HG03135 (cell line): ENCODE measurements at regions not wholly inside any gene's neighbourhood (a gene's known extent, or its start where the extent isn't known, plus 50 kb on each side); places are given as distances from the start of the nearest gene placed in this dataset.
"Not testable (repeated sequence)": the region's sequence is repeated elsewhere in the genome, so short reads cannot be mapped to it uniquely, and the experiment has no call there.

Experiments
- ATAC-seq: cut with Tn5 transposase; IDR thresholded peaks from one replicate; pipeline ENCODE4 v1.9.1; 2021; ENCODE audit warnings: mild to moderate bottlenecking, moderate library complexity; ENCODE audit not compliant: unreplicated experiment

DNA sequence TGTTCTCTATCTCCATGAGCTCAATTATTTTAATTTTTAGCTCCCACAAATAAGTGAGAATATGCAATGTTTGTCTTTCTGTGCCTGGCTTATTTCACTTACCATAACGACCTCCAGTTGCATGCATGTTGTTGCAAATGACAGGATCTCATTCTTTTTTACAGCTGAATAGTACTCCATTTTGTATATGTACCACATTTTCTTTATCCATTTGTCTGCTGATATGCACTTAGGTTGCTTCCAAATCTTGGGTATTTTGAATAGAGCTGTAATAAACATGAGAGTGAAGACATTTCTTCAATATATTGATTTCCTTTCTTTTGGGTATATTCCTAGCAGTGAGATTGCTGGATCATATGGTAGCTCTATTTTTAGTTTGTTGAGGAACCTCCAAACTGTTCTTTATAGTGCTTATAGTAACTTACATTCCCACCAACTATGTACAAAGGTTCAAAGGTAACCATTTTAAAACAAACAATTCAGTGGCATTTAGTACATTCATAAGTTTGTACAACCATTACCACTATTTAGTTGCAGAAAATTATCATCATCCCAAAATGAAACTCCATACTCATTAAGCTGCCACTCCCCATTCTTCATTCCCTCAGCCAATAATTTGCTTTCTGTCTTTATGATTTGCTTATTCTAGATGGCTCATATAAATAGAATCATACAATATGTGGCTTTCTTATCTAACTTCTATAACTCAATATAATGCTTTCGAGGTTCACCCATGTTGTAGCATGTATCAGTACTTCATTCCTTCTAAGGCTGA, 255.9 kb upstream of the NFIA start:
- no peak for ATAC-seq

DNA sequence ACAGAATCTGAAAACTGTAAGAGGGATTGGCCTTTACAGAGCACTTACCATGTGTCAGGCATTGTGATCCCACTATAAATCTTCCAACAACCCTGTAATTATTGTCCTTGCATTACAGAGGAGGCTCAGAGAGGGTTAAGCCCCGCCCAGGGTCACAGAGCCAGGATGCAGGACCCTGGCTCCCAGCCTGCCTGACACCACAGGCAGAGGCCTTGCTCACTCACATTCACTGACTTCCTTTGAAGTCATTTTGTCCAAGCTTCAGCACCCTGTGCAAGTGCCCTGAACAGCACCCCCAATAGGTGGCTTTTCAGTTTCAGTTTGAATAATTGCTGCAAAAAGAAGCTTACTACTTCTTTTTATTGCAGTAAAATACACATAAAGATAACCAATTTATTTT, 256.8 kb upstream of the NFIA start:
- no peak for ATAC-seq

DNA sequence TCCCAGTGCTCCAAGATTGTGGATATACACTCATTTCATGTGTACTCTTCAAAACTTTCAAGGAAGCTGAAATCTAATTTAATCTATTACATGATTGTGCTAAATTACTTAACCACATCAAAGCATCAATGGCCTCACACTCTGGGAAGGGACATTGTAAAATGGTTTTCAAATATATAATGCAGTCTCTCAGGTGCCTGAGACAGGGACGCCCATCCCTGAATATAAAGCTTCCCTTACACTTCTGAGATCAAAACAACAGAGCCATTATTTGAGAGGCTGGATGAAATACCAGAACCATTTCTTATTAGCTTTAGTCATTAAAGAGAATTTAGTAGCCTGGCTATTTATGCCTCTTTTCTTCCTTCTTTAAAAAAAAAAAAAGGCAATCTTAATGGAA, 259.2 kb upstream of the NFIA start:
- no peak for ATAC-seq

DNA sequence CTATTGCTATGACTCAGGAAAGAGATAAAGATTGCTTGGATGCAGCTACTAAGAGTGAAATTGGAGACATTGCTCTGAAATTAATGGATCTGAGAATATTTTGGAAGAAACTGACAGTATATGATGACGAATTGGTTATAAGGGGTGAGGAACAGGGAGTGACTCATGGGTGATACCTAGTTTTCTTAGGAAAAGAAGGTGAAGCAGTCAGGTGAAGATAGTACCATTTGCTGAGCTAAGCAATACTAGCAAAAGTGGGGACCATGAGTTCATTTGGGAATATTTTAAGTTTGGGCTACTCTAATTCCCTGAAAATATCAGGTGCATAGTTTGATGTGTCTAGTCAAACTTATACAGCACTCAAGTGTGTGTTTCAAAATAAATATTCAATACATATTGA, 260.1 kb upstream of the NFIA start:
- no peak for ATAC-seq

DNA sequence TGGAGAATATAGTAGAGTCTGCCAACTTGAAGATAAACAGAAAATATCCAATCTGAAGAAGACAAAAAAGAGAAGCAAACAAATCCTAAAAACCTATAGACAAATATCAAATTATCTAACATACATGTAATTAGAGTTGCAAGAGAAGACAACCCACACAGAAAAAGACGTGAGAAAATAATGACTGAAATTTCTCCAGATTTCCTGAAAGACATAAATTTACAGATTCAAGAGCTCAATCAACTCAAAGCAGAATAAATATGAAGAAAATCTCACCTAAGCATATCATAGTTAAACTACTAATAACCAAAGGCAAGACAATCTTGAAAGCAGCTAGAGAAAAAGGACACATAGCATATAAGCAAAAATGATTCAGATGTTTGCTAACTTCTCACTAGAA, 261.2 kb upstream of the NFIA start:
- no peak for ATAC-seq

DNA sequence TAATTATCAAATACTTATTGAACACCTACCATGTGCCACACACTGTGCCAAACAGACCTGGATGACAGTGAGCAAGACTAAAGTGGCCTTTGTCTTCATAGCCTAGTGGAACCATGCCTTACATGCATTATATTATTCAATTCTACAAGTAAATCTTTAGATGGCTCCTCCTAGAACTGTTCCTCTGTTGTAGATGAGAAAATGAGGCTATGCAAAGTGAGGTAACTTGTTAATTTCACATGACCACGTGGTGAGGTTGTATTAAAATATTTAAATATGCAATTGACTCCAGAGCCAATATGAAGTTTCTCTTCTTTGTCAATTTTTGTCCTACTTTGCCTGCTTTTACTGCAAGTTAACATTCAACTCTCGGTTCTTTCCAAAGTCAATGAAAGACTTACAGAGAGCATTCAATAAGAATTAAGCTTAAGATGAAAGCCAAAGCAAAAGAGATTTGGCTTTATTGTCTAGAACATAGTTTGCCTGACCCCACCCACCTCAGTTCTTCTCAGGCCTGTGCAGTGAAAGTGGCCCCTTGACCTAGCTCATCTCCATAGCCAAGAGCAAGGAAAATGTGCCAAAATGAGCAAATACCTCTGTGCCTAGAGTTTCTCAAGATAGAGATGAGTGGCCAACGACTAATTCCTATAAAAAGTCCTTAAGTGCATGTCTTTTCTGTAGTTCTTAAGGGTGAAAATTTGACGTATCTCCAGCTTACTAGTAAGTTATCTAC, 263.2 kb upstream of the NFIA start:
- no peak for ATAC-seq

DNA sequence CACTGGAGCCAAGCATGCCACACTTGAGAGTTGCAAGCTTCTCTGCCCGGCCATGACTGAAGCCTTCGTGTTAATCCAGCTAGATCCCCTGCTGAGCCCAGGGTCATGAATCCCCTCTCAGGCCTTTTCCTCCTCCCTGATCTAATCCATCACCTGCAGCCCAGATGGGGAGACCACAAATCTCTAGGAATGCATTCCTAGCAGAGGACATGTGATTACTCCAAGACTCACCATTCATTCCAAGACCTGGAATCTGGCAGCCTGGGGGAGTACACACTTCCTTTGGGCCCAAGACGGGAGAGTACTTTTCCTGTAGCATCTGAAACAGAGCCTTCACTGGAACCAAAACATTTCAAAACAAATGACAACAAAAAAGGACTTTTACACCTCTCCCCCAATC, 269.3 kb upstream of the NFIA start:
- ATAC-seq, result no peak

DNA sequence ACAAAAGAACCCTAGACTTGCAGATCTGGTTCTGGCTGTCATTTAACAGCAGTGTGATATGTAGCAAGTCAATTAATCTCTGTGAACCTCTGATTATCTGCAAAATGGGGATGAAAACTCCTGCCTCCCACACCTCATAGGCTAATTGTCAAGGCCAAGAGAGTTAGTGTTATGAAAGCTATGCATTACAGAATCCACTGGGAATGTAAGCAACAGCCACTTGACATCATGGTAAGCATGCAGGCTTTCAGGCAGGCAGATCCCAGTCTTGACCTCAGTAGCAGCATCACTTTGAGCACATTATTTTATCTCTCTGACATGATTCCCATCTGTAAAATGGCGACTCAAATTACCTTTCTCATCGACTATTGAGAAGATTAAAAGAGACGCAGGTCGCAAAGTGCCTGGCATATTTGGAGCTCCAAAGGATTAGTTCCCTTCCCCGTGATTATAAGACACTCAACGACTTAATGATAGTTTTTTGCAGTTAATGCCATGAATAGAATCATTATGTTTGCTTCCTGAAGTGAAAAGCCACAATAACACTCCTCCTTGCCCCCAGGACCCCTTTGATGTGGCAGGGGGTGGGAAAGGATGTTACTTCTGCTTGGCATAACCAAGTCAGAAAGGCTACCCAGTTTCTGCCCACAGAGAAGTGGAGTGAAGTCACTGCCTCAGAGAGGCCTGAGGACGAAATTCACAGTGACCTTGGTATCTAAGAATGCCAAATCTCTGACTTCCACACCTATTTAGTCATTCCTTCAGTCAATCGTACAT, 273.0 kb upstream of the NFIA start:
- ATAC-seq, result no peak

DNA sequence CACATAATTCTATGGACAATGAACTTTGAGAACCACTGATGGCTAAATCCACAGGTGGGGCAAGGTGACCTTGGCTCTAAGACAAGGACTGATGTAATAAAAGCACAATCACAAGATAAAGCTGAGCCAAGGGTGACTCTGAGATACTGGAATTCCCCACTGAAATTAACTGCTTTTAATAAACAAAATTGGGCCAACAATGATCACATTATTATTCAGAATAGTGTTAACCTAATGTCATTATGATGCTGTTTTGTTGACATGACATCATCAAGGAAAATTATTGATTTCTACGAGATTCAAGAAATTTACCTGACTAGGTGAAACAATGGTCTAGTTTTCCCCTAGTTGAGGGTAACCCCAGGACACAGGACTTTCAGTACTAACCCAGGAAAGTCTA, 273.7 kb upstream of the NFIA start:
- ATAC-seq, result no peak

DNA sequence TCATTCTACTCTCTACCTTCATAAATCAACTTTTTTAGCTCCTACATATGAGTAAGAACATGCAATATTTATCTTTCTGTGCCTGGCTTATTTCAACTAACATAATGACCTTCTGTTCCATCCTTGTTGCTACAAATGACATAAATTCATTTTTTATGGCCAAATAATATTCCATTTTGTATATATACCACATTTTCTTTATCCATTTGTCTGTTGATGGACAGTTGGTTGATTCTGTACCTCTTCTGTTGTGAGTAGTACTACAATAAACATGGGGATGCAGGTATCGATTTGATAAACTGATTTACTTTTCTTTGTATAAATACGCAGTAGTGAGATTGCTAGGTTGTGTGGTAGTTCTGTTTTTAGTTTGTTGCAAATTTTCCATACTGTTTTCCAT, 279.5 kb upstream of the NFIA start:
- ATAC-seq, result no peak

DNA sequence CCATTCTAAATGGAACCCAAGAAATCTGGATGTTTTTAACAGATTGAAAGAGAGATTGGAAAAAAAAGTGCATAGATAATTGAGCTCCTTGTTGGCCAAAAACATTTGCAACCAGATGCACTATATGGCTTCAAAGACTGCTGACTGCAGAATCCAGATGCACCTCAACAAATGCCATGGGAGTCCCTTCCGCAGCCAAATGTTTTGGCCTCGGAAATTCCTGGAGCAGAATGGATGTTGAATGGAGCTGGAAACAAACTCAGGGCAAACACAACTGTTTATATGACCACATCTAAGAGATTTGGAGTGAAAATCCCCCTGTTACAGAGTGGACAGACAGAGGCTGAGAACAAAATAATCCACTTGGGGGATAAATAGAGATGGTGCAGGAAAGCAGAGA, 285.0 kb upstream of the NFIA start:
- no peak for ATAC-seq

DNA sequence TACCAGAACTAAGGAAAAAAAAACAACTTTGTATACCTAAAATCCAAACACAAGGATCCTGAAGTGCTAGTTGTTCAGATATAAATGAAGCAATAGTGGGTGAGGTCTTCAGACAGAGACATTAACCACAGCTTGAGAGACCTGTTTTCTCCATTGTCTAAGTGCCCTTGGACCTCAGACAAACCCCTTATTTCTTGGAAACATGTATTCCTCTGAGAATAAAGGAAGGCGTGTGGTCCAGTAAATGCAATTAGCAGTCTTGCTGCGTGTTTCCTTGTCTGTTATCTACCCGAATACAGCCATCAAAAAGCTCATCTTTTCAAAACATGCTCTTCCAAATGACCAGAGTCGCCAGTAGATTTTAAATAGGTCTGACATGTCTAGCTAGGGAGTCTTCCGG, 291.1 kb upstream of the NFIA start:
- no peak for ATAC-seq

DNA sequence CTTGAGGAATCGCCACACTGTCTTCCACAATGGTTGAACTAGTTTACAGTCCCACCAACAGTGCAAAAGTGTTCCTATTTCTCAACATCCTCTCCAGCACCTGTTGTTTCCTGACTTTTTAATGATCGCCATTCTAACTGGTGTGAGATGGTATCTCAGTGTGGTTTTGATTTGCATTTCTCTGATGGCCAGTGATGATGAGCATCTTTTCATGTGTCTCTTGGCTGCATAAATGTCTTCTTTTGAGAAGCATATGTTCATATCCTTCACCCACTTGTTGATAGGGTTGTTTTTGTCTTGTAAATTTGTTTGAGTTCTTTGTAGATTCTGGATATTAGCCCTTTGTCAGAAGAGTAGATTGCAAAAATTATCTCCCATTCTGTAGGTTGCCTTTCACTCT, 309.3 kb upstream of the NFIA start:
- not testable (repeated sequence) for ATAC-seq

DNA sequence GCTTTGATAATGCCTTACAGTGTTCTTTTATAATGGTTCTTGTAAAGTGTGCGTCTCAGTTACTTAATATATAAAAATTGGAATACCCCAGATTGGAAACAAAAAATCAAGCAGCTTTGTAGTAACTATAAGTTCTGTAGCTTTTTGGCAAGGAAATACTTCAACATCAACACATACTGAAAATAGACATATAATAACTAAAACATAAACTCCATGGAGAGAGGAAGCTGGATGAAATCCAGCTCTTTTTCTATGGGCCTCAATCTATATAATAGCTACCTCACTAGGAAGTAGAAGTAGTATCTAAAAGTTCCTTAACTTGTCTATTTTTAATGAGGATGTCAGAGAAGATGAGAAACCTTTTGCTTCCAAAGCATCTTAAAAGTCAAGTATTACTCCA, 313.3 kb upstream of the NFIA start:
- ATAC-seq, result no peak

DNA sequence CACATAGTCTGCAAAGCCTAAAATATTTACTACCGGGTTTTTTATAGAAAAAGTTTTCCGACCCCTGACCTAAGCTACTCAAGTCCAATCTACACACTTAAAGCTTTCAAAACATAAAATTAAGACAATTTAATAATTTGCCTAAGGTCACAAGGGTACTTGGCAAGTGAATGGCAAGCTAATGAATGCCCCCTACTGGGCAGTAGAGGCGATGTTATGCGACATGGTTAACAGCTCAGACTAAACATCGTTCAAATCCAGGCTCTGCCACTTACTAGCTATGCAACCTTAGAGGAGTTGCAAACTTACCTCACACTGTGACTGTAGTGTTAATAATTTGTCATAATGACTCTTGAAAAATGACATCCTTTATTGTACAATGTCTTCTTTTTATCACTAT, 317.2 kb upstream of the NFIA start:
- no peak for ATAC-seq

DNA sequence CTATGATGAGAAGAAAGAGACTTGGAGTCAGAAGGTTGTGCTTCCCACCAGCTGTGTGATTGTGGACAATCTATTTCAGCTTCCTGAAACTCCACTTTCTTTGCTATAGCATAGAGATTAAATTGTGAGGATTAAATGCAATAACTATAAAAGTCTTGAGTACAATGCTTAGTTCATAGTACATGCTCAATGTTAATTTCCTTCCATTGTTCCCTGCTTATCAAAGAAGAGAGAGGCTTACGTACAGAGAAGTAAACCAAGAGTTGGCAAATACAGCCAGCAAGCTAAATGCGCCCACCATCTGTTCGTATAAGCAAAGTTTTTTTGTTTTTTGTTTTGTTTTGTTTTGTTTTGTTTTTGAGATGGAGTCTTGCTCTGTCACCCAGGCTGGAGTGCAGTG, 317.9 kb upstream of the NFIA start:
- ATAC-seq, result no peak

DNA sequence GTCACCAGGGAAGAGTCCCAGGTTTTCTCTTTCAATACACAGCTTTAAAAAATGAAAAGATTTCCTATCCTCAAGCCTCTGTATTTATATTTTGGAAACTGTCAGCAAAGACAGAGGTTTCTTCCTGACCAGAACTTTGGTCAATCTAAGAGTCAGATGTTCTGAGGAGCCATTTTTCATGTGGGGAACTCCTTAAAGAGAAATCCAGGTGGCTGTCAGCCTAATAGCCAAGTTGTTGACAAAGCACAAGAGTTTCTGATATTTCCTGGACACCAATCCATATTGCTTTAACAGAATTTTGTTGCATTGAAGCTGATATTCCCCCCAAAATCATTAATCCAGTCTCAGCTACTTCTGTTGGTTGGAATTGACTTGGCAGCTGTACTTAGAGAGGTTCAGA, 318.6 kb upstream of the NFIA start:
- ATAC-seq, result no peak

DNA sequence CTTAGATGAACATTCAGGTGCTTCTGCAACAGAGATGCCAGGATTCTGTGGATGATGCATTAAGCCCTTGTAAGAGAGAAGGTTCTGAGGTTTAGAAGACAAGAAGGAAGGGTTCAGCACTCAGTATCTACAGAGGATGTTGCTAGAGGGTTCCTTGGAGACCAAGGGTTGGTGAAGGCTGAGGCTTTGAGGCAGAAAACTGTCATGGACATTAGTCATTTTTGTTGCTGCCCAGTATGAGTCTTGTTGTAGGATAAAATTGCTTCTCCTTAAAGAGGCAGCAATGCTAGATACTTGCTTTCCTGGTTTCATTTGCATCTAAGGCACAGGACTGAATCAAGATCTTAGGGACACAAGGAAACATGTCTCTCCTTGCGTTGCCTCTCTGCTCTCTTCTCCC, 319.4 kb upstream of the NFIA start:
- ATAC-seq, result no peak

DNA sequence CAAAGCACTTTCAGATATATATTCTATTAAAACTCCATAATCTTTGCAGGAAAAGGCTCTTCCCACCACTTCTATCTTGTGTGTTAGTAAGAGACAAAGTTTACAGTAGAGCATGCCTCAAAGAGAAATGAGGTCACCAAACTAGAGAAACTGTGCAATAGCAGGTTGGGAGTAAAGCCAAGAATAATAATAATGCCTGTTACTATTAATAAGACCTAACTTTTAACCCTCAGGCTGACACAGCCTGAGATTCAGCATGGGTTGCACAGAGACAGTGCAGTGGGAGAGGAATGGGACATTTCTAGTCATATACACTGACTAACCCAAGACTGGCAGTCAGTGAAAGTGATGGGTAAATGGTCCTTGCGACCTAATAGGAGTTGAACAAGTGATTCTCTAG, 320.2 kb upstream of the NFIA start:
- no peak for ATAC-seq

DNA sequence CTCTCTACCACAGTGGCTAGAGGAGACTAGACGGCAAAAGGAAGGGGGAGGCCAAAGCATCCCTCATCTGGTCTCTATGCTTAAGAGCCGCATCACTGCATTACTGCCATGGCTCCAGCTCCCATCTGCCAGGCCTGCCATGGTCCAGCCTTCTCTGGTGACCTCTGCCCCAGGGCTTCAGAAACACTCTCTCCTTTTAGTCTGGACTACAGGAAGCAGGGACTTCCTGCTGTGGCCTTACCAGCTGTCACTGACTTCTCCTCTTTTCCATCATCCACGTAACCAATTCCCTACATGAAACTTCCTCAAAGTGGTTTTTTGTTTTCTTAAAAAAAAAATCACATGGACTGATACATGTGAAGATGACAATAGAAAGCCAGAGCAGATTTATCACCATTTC, 323.1 kb upstream of the NFIA start:
- ATAC-seq, result no peak

DNA sequence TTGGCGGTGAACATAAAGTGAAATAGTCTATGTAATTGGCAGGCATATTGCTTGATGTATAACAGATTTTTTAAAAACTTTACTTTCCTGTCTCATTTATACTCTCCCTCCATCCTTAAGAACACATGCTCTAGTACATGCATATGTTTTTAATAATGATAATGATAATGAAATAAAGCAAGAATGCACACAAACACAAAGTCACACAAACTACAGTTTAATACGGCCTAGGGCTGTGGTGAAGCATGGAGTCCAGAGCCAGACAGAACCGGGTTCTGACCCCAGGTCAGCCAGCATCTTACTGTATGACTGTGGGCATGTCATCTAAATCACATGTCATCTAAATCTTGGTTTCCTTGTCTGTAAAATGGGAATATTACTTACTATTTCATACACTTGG, 324.9 kb upstream of the NFIA start:
- ATAC-seq, result no peak
